HepG2 (cell line): ENCODE measurements at regions not wholly inside any gene's neighbourhood (a gene's known extent, or its start where the extent isn't known, plus 50 kb on each side); places are given as distances from the start of the nearest gene placed in this dataset.
"Not testable (repeated sequence)": the region's sequence is repeated elsewhere in the genome, so short reads cannot be mapped to it uniquely, and the experiment has no call there.

Experiments
- ATAC-seq: fragments of 200-7000 bp; cut with Tn5 transposase; 3 replicates; pipeline ENCODE4 v1.9.1; 2020; ENCODE audit warnings: mild to moderate bottlenecking, moderate library complexity
- BruUV-seq: library from RNA; stranded (reverse); fragments of 400-500 nt; replicated peaks from 2 replicates; lab custom pipeline; 2021; lab: Mats Ljungman, UMichigan
- CTCF ChIA-PET: fragments of 300-600 bp; formaldehyde crosslinking; extraction: SDS; loops from one replicate; lab custom pipeline; 2021; ENCODE audit warnings: low total read pairs, inconsistent platforms, low intra/inter-chr PET ratio; lab: Yijun Ruan, JAX
- POLR2A ChIA-PET: fragments of 350-600 bp; sonication (Branson Sonifier 250); formaldehyde crosslinking; loops from one replicate; lab custom pipeline; 2020; ENCODE audit warnings: antibody characterized with exemption, inconsistent platforms; lab: Yijun Ruan, JAX
- DNase-seq: peaks from one replicate; pipeline ENCODE4 v3.0.0-alpha.2; 2015; ENCODE audit warnings: low spot score
- FAIRE-seq: peaks from 3 replicates; lab custom pipeline; 2011; peaks lifted over from hg19 to GRCh38; lab: Jason Lieb, UNC
- H2AFZ ChIP-seq: one replicate; pipeline ENCODE4 v1.6.1; 2011; ENCODE audit warnings: low read length, inconsistent platforms
- H3K27ac ChIP-seq: fragments of 300-600 bp; 3 replicates; pipeline ENCODE4 v1.8.0; 2011; ENCODE audit warnings: mixed run types, mild to moderate bottlenecking, mixed read lengths, low read length, inconsistent platforms; ENCODE audit not compliant: insufficient read depth; ENCODE audit errors: extremely low read length
- H3K27me3 ChIP-seq, 2 experiments: fragments of 200-600 bp in 1 of 2; 2 replicates in 1 of 2; 3 replicates in 1 of 2; pipeline versions ENCODE4 v1.6.0 to v1.8.0; 2011; ENCODE audit warnings: low read length in 2 of 2, mild to moderate bottlenecking in 2 of 2, moderate library complexity in 2 of 2, inconsistent platforms in 1 of 2; ENCODE audit not compliant: insufficient read depth in 2 of 2, control insufficient read depth in 1 of 2
- H3K36me3 ChIP-seq, 2 experiments: fragments of 200-600 bp in 1 of 2; replicated peaks in 1 of 2; 2 replicates in 1 of 2; 3 replicates in 1 of 2; pipeline versions ENCODE4 v1.5.1 to v1.8.0; 2011; ENCODE audit warnings: low read length in 2 of 2, inconsistent platforms in 1 of 2; ENCODE audit not compliant: insufficient read depth in 2 of 2, control insufficient read depth in 1 of 2
- H3K4me1 ChIP-seq: 2 replicates; pipeline ENCODE4 v1.5.1; 2012; ENCODE audit warnings: low read length, inconsistent platforms; ENCODE audit not compliant: insufficient read depth
- H3K4me2 ChIP-seq: 2 replicates; pipeline ENCODE4 v1.6.0; 2011; ENCODE audit warnings: low read depth, low read length, inconsistent platforms
- H3K4me3 ChIP-seq, 3 experiments: fragments of 200-600 bp in 1 of 3; sonication (generic), shearing (Covaris generic) in 1 of 3; replicated peaks in 1 of 3; 2 replicates each; pipeline ENCODE4 v1.5.1; 2011 to 2016; ENCODE audit warnings: low read length in 3 of 3, inconsistent platforms in 2 of 3, low read depth in 2 of 3, mild to moderate bottlenecking in 2 of 3, control low read depth in 1 of 3, mixed read lengths in 1 of 3; ENCODE audit not compliant: insufficient read depth in 1 of 3
- H3K79me2 ChIP-seq: one replicate; pipeline ENCODE4 v1.6.1; 2011; ENCODE audit warnings: low read length, inconsistent platforms; ENCODE audit not compliant: insufficient read depth
- H3K9ac ChIP-seq: 2 replicates; pipeline ENCODE4 v1.6.0; 2011; ENCODE audit warnings: mild to moderate bottlenecking, low read depth, low read length, inconsistent platforms; ENCODE audit not compliant: insufficient read depth
- H3K9me3 ChIP-seq: 2 replicates; pipeline ENCODE4 v1.5.1; 2012; ENCODE audit warnings: mild to moderate bottlenecking, low read length
- H4K20me1 ChIP-seq: 2 replicates; pipeline ENCODE4 v1.6.0; 2011; ENCODE audit warnings: inconsistent platforms, mild to moderate bottlenecking, low read length, moderate library complexity; ENCODE audit not compliant: insufficient read depth
- ARID5B ChIP-seq: IDR thresholded peaks from 2 replicates; pipeline ENCODE4 v1.4.0; 2020; ENCODE audit warnings: mild to moderate bottlenecking, missing genetic modification reagents
- WGBS: methylation state at CpG from one replicate; pipeline ENCODE4 v1.1.6; 2017; ENCODE audit warnings: low lambda C conversion rate; 5-methylcytosine and 5-hydroxymethylcytosine counted together
- in situ Hi-C: cut with HindIII; loops from 2 replicates; pipeline ENCODE4 v1.10.0; 2017; ENCODE audit warnings: low pct_unique_long_range_greater_than_20kb; ENCODE audit not compliant: extremely low pct_ligation_motif_present
- intact Hi-C: fragments of 100-400 bp; cut with micrococcal nuclease; formaldehyde crosslinking; loops from one replicate; pipeline ENCODE4 v1.10.0; 2022; ENCODE audit not compliant: unreplicated experiment

GRCh38 chr2:97374426-97374825 lies 215.3 kb downstream of the ANKRD36B start:
- H2AFZ ChIP-seq, H3K27ac ChIP-seq, H3K27me3 ChIP-seq, ATAC-seq, POLR2A ChIA-PET, H3K79me2 ChIP-seq, BruUV-seq, H3K4me2 ChIP-seq, H3K9me3 ChIP-seq, H4K20me1 ChIP-seq, H3K4me1 ChIP-seq, DNase-seq, FAIRE-seq, H3K4me3 ChIP-seq, H3K9ac ChIP-seq, in situ Hi-C loops, intact Hi-C loops, H3K36me3 ChIP-seq, CTCF ChIA-PET: not testable (repeated sequence)
- WGBS = no CpG with 5 or more reads among the region's 7 CpGs

DNA sequence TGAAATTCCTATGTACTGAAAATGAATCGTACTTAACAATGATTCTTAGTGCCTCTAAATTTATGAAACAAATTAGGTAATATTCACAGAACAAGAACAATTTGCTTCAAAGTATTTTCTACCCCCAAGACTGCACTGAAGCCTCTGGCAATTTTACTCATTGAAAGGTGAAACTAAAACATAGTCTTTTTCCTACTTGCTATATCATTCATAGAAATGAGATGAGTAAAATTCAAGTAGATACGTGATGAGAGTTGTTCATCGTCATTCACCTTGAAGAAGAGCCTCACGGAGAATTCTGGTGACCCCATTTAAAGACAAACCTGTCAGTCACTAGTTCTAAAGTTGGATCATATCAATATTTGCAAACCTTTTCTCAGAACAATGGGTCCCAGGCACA lies 226.5 kb downstream of the ANKRD36B start:
- H3K9me3 ChIP-seq, BruUV-seq, FAIRE-seq, CTCF ChIA-PET, H3K4me3 ChIP-seq, H2AFZ ChIP-seq, H3K27ac ChIP-seq, DNase-seq, in situ Hi-C loops, H3K79me2 ChIP-seq, H4K20me1 ChIP-seq, H3K4me2 ChIP-seq, H3K4me1 ChIP-seq, H3K9ac ChIP-seq, intact Hi-C loops, POLR2A ChIA-PET, ATAC-seq, H3K36me3 ChIP-seq: not testable (repeated sequence)
- peaks cover 5 to 21% of the 10 kb centered on the region in 2 experiments; a peak in 3 of 5 replicates for H3K27me3 ChIP-seq
- WGBS = no CpG with 5 or more reads among the region's 4 CpGs

GRCh38 chr2:97359861-97360584 lies 229.7 kb downstream of the ANKRD36B start:
- no peak overlapping the region for H3K4me2 ChIP-seq
- no peak overlapping the region for H3K4me3 ChIP-seq
- H3K27me3 ChIP-seq = peaks cover 5 to 25% of the 10 kb centered on the region in 2 experiments; a peak in 3 of 5 replicates
- H3K9ac ChIP-seq = no peak overlapping the region
- H2AFZ ChIP-seq = no peak overlapping the region
- no TSS peak for BruUV-seq
- no peaks in the 10 kb centered on the region for H3K36me3 ChIP-seq
- H3K27ac ChIP-seq = no peak overlapping the region
- FAIRE-seq (no peak), DNase-seq (no peak), ATAC-seq (no peak; the same call in 2 of the 3 replicates)
- H3K4me1 ChIP-seq = no peaks in the 10 kb centered on the region
- no peaks in the 10 kb centered on the region for H3K79me2 ChIP-seq
- intact Hi-C loops (no loop called here), in situ Hi-C loops (no loop called here)
- no peaks in the 10 kb centered on the region for H3K9me3 ChIP-seq
- POLR2A ChIA-PET = no interaction called here
- no peak for TF ChIP-seq ARID5B (CRISPR knock-in tag)
- TF ChIP-seq, all 625 proteins: peak for 0
- no peaks in the 10 kb centered on the region for H4K20me1 ChIP-seq
- CTCF ChIA-PET = no interaction called here
- WGBS = 7% methylated on average over 3 of the region's 5 CpGs
